ENCODE measurements at regions not wholly inside any gene's neighbourhood (a gene's known extent, or its start where the extent isn't known, plus 50 kb on each side); places are given as distances from the start of the nearest gene placed in this dataset.

- no peak overlapping the region for H3K4me3 ChIP-seq
- H3K27ac Mint-ChIP-seq: no peak overlapping the region
- no peak overlapping the region for H3K9ac ChIP-seq
- no peaks in the 10 kb centered on the region for H3K36me3 ChIP-seq
- no peak overlapping the region for H3K4me3 Mint-ChIP-seq
- no peak overlapping the region for H3K27ac ChIP-seq
- no peak overlapping the region for H2AFZ ChIP-seq (replicated peaks)
- no peaks in the 10 kb centered on the region for H4K20me1 ChIP-seq (ENCODE audit: low read depth)
- DNase-seq (ENCODE audit: low spot score): no peak
- no peaks in the 10 kb centered on the region for H3K79me2 ChIP-seq (ENCODE audit: low read depth)
- peaks cover 4% of the 10 kb centered on the region for H3K27me3 Mint-ChIP-seq (ENCODE audit: insufficient read depth, low read depth)
- no peaks in the 10 kb centered on the region for H3F3A ChIP-seq (ENCODE audit: low read depth)
- H3K9me3 ChIP-seq (ENCODE audit: low read depth): no peaks in the 10 kb centered on the region
- no peak overlapping the region for H3K4me2 ChIP-seq
- no peaks in the 10 kb centered on the region for H3K4me1 Mint-ChIP-seq
- no peaks in the 10 kb centered on the region for H3K36me3 Mint-ChIP-seq
- H3K9me3 Mint-ChIP-seq: no peaks in the 10 kb centered on the region
- H3K4me1 ChIP-seq: peaks cover 10% of the 10 kb centered on the region
- H3K27me3 ChIP-seq: no peaks in the 10 kb centered on the region
- TF ChIP-seq CTCF (IDR thresholded peaks at IDR 0.05): no peak
- TF ChIP-seq EZH2 (IDR thresholded peaks at IDR 0.05): no peak
- TF ChIP-seq EZH2phosphoT487 (IDR thresholded peaks at IDR 0.05): no peak
Measured at GRCh38 chr5:63686181-63686580, 276.1 kb downstream of the HTR1A start.

GRCh38 chr5:63685454-63685853, 276.8 kb downstream of the HTR1A start:
- Histone ChIP-seq H3K4me3 (no peak overlapping the region), H3K27me3 (no peaks in the 10 kb centered on the region), H3K4me2 (no peak overlapping the region), H3K36me3 (no peaks in the 10 kb centered on the region), H3K9me3 (ENCODE audit: low read depth) (no peaks in the 10 kb centered on the region), H3K4me1 (peaks cover 4% of the 10 kb centered on the region), H3K9ac (no peak overlapping the region), H4K20me1 (ENCODE audit: low read depth) (no peaks in the 10 kb centered on the region), H2AFZ (replicated peaks) (no peak overlapping the region), H3K27ac (no peak overlapping the region), H3K79me2 (ENCODE audit: low read depth) (no peaks in the 10 kb centered on the region), H3F3A (ENCODE audit: low read depth) (no peaks in the 10 kb centered on the region)
- DNase-seq (ENCODE audit: low spot score): no peak
- TF ChIP-seq CTCF (IDR thresholded peaks at IDR 0.05): no peak
- no peak for TF ChIP-seq EZH2phosphoT487 (IDR thresholded peaks at IDR 0.05)
- no peak for TF ChIP-seq EZH2 (IDR thresholded peaks at IDR 0.05)
- Mint-ChIP-seq H3K36me3 (no peaks in the 10 kb centered on the region), H3K4me3 (no peak overlapping the region), H3K4me1 (no peaks in the 10 kb centered on the region), H3K9me3 (no peaks in the 10 kb centered on the region), H3K27ac (no peak overlapping the region), H3K27me3 (ENCODE audit: insufficient read depth, low read depth) (peaks cover 4% of the 10 kb centered on the region)

GRCh38 chr5:63674881-63675280, 287.4 kb downstream of the HTR1A start:
- Mint-ChIP-seq H3K9me3 (no peaks in the 10 kb centered on the region), H3K36me3 (no peaks in the 10 kb centered on the region), H3K27ac (no peak overlapping the region), H3K4me3 (no peak overlapping the region), H3K4me1 (no peaks in the 10 kb centered on the region), H3K27me3 (ENCODE audit: insufficient read depth, low read depth) (no peaks in the 10 kb centered on the region)
- DNase-seq (ENCODE audit: low spot score): no peak
- Histone ChIP-seq H3K27me3 (no peaks in the 10 kb centered on the region), H3K4me2 (no peak overlapping the region), H3F3A (ENCODE audit: low read depth) (no peaks in the 10 kb centered on the region), H3K36me3 (no peaks in the 10 kb centered on the region), H3K9ac (no peak overlapping the region), H3K79me2 (ENCODE audit: low read depth) (no peaks in the 10 kb centered on the region), H3K4me3 (no peak overlapping the region), H4K20me1 (ENCODE audit: low read depth) (no peaks in the 10 kb centered on the region), H2AFZ (replicated peaks) (no peak overlapping the region), H3K4me1 (no peaks in the 10 kb centered on the region), H3K9me3 (ENCODE audit: low read depth) (no peaks in the 10 kb centered on the region), H3K27ac (no peak overlapping the region)
- TF ChIP-seq EZH2phosphoT487 (IDR thresholded peaks at IDR 0.05) (no peak), CTCF (IDR thresholded peaks at IDR 0.05) (no peak), EZH2 (IDR thresholded peaks at IDR 0.05) (no peak)

GRCh38 chr5:63655043-63655442, 307.2 kb downstream of the HTR1A start:
- Histone ChIP-seq H3K9me3 (ENCODE audit: low read depth) (no peaks in the 10 kb centered on the region), H4K20me1 (ENCODE audit: low read depth) (no peaks in the 10 kb centered on the region), H3K4me3 (no peak overlapping the region), H3K4me2 (no peak overlapping the region), H3F3A (ENCODE audit: low read depth) (no peaks in the 10 kb centered on the region), H3K79me2 (ENCODE audit: low read depth) (no peaks in the 10 kb centered on the region), H2AFZ (replicated peaks) (no peak overlapping the region), H3K36me3 (no peaks in the 10 kb centered on the region), H3K27me3 (no peaks in the 10 kb centered on the region), H3K9ac (no peak overlapping the region), H3K4me1 (peaks cover 14% of the 10 kb centered on the region), H3K27ac (no peak overlapping the region)
- Mint-ChIP-seq H3K27ac (no peak overlapping the region), H3K4me1 (no peaks in the 10 kb centered on the region), H3K27me3 (ENCODE audit: insufficient read depth, low read depth) (peaks cover 2% of the 10 kb centered on the region), H3K36me3 (no peaks in the 10 kb centered on the region), H3K4me3 (no peak overlapping the region), H3K9me3 (no peaks in the 10 kb centered on the region)
- TF ChIP-seq CTCF (IDR thresholded peaks at IDR 0.05) (no peak), EZH2phosphoT487 (IDR thresholded peaks at IDR 0.05) (no peak), EZH2 (IDR thresholded peaks at IDR 0.05) (no peak)
- no peak for DNase-seq (ENCODE audit: low spot score)
